Endothelial cell (in vitro differentiated cells): ENCODE measurements at regions not wholly inside any gene's neighbourhood (a gene's known extent, or its start where the extent isn't known, plus 50 kb on each side); places are given as distances from the start of the nearest gene placed in this dataset.

Experiments
- DNase-seq: peaks from one replicate; pipeline ENCODE4 v3.0.0; 2021; ENCODE audit warnings: low spot score
- H3K27ac Mint-ChIP-seq: one replicate; pipeline ENCODE4 v1.8.0; 2021; ENCODE audit warnings: mixed read lengths, inconsistent platforms; ENCODE audit not compliant: unreplicated experiment
- H3K27me3 Mint-ChIP-seq: one replicate; pipeline ENCODE4 v1.8.0; 2021; ENCODE audit warnings: mild to moderate bottlenecking, moderate library complexity, mixed read lengths, inconsistent platforms; ENCODE audit not compliant: unreplicated experiment
- H3K36me3 Mint-ChIP-seq: one replicate; pipeline ENCODE4 v1.8.0; 2021; ENCODE audit warnings: mild to moderate bottlenecking, low read depth, mixed read lengths, inconsistent platforms; ENCODE audit not compliant: unreplicated experiment
- H3K4me1 Mint-ChIP-seq: one replicate; pipeline ENCODE4 v1.8.0; 2021; ENCODE audit warnings: mild to moderate bottlenecking, mixed read lengths, inconsistent platforms; ENCODE audit not compliant: unreplicated experiment
- H3K4me3 Mint-ChIP-seq: one replicate; pipeline ENCODE4 v1.8.0; 2021; ENCODE audit warnings: mild to moderate bottlenecking, mixed read lengths, inconsistent platforms; ENCODE audit not compliant: unreplicated experiment
- H3K9me3 Mint-ChIP-seq: one replicate; pipeline ENCODE4 v1.8.0; 2021; ENCODE audit warnings: mixed read lengths, inconsistent platforms; ENCODE audit not compliant: unreplicated experiment
- TF ChIP-seq, protein P1 (sequence below): fragments of 200-600 bp; sonication (generic); IDR thresholded peaks from one replicate; pipeline ENCODE4 v1.5.0; 2021; ENCODE audit warnings: antibody characterized with exemption; ENCODE audit not compliant: unreplicated experiment

DNA sequence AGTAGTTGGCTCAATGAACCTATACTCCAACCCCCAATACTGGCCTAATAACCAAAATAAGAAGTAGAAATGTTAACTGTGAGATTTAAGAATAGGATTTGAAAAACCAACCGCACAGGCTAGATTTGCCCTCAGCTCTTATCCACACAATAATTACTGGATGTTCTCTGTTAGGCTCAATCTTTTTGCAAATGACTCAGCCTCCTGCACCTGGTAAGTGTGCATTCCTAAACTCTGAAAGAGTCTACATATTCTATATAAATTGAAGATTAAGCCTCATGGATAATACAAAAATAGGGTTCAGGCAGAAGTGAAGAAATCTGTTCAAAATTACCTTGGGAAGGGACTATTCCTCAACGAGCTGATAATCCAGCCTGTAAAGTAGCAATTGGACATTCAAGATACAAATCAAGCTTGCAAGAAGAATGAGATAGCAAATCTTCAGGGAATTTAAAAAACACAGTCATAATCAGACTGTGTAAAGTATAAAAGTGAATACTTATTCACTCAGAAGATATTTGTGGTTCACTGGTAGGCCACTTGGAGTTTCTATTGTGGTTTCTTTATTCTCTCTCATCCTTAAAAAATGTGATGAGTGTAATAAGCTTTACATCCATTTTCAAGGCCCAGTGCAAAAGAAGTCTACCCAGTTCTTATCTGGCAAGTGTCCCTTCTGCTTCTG, 931.9 kb upstream of the SOX9 start:
- H3K9me3 Mint-ChIP-seq, result no peaks in the 10 kb centered on the region
- no peak overlapping the region for H3K4me3 Mint-ChIP-seq
- H3K36me3 Mint-ChIP-seq, result no peaks in the 10 kb centered on the region
- DNase-seq, result no peak
- no peaks in the 10 kb centered on the region for H3K27me3 Mint-ChIP-seq
- no peaks in the 10 kb centered on the region for H3K4me1 Mint-ChIP-seq
- TF ChIP-seq, protein P1, sequence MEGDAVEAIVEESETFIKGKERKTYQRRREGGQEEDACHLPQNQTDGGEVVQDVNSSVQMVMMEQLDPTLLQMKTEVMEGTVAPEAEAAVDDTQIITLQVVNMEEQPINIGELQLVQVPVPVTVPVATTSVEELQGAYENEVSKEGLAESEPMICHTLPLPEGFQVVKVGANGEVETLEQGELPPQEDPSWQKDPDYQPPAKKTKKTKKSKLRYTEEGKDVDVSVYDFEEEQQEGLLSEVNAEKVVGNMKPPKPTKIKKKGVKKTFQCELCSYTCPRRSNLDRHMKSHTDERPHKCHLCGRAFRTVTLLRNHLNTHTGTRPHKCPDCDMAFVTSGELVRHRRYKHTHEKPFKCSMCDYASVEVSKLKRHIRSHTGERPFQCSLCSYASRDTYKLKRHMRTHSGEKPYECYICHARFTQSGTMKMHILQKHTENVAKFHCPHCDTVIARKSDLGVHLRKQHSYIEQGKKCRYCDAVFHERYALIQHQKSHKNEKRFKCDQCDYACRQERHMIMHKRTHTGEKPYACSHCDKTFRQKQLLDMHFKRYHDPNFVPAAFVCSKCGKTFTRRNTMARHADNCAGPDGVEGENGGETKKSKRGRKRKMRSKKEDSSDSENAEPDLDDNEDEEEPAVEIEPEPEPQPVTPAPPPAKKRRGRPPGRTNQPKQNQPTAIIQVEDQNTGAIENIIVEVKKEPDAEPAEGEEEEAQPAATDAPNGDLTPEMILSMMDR, result no peak
- H3K27ac Mint-ChIP-seq, result no peak overlapping the region

DNA sequence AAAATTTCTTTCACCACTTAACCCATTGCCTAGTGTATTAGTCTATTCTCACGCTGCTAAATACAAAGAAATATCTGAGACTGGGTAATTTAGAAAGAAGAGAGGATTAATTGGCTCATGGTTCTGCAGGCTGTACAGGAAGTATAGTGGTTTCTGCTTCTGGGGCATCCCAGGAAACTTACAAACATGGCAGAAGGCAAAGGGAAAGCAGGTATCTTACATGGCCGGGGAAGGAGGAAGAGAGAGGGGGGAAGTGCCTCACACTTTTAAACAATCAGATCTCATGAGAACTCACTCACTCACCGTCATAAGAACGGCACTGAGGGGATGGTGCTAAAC, 931.4 kb upstream of the SOX9 start:
- DNase-seq, result no peak
- Mint-ChIP-seq H3K4me3 (no peak overlapping the region), H3K36me3 (no peaks in the 10 kb centered on the region), H3K27me3 (no peaks in the 10 kb centered on the region), H3K27ac (no peak overlapping the region), H3K4me1 (no peaks in the 10 kb centered on the region), H3K9me3 (no peaks in the 10 kb centered on the region)
- TF ChIP-seq, protein P1, result no peak

DNA sequence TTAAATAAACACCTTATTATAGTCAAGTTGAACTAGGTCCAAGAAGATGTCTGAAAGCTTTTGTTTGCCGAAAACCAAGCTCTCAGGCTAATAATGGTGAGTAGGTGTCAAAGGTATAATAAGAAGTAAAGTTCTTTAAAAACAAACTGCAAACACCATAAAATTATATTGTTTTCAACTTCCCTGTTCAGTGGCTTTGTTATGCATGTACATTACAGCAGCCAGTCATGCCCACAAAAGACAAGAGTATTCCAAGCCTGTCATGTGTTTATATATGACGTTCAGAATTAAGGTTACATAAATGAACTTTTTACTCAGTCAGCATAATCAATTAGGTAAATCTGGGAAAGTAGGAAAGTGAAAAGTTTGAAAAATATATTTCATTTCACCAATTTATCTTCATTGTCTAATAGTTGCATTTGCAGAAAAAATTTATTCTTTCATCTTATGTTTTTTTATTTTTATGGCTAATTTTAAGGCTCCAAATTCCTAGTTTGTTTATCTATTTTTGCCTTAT, 928.7 kb upstream of the SOX9 start:
- no peak for DNase-seq
- TF ChIP-seq, protein P1, result no peak
- H3K9me3 Mint-ChIP-seq, result no peaks in the 10 kb centered on the region
- H3K36me3 Mint-ChIP-seq, result no peaks in the 10 kb centered on the region
- H3K27me3 Mint-ChIP-seq, result no peaks in the 10 kb centered on the region
- H3K4me1 Mint-ChIP-seq, result no peaks in the 10 kb centered on the region
- H3K4me3 Mint-ChIP-seq, result no peak overlapping the region
- no peak overlapping the region for H3K27ac Mint-ChIP-seq

DNA sequence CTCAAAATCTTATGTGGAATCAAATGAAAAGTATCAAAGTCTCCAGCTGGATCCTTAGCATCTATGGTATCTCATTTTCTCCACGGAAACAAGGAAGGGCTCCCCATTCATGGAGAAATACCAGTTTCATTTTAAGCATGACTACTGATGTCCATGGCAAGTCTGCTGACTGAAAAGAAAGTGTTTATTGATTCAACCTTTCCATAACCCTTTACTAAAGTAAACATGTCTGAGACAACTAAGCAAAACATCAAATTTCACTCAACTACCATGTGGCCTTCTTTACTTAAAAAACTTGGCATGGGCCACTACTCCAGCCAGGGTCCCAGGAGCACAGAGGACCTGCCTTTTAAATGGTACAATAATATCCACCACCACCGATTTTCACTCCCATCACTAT, 928.0 kb upstream of the SOX9 start:
- no peak overlapping the region for H3K4me3 Mint-ChIP-seq
- no peaks in the 10 kb centered on the region for H3K4me1 Mint-ChIP-seq
- no peaks in the 10 kb centered on the region for H3K27me3 Mint-ChIP-seq

DNA sequence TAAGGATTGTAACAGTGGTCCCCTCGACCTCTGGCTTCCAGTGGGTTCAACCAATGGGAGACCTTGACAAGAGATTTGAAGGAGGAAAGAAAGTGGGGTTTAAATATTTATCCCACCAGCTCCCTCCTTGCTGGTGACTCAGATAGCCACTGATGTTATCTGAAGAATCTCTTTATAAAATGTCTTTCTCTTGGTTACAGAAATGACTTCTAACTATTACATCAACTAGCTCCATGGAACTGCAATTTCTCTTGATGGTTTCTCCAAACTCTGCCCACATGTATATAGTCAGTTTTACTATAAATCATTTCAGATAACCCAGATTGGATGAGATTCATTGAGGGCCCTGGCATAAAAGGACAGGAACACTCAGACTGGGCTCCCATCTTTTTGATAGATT, 920.2 kb upstream of the SOX9 start:
- Mint-ChIP-seq H3K9me3 (no peaks in the 10 kb centered on the region), H3K36me3 (no peaks in the 10 kb centered on the region), H3K27me3 (no peaks in the 10 kb centered on the region), H3K4me1 (no peaks in the 10 kb centered on the region), H3K27ac (no peak overlapping the region), H3K4me3 (no peak overlapping the region)
- TF ChIP-seq, protein P1, result no peak
- DNase-seq, result no peak

More for the DNA sequence above, 928.0 kb upstream of the SOX9 start:
- Mint-ChIP-seq H3K36me3 (no peaks in the 10 kb centered on the region), H3K9me3 (no peaks in the 10 kb centered on the region), H3K27ac (no peak overlapping the region)
- DNase-seq, result no peak
- TF ChIP-seq, protein P1, result no peak
